Adipocyte (in vitro differentiated cells): ENCODE measurements at regions not wholly inside any gene's neighbourhood (a gene's known extent, or its start where the extent isn't known, plus 50 kb on each side); places are given as distances from the start of the nearest gene placed in this dataset.

ENCODE experiments used
- DNase-seq: peaks from one replicate; pipeline ENCODE4 v3.0.0-alpha.2; 2015; ENCODE audit warnings: low read depth
- H3K27me3 ChIP-seq: replicated peaks from 2 replicates; pipeline ENCODE4 v1.7.0; 2013; ENCODE audit warnings: mild to moderate bottlenecking, low read length, moderate library complexity; ENCODE audit not compliant: control insufficient read depth, insufficient read depth
- H3K36me3 ChIP-seq: 2 replicates; pipeline ENCODE4 v1.7.0; 2013; ENCODE audit warnings: low read length, mild to moderate bottlenecking, moderate library complexity; ENCODE audit not compliant: control insufficient read depth, insufficient read depth, severe bottlenecking
- H3K4me1 ChIP-seq: 2 replicates; pipeline ENCODE4 v1.7.0; 2013; ENCODE audit warnings: mild to moderate bottlenecking, low read length, moderate library complexity; ENCODE audit not compliant: control insufficient read depth, insufficient read depth
- H3K4me3 ChIP-seq: 2 replicates; pipeline ENCODE4 v1.7.0; 2013; ENCODE audit warnings: mild to moderate bottlenecking, low read length, moderate library complexity
- H3K9ac ChIP-seq: 2 replicates; pipeline ENCODE4 v1.7.0; 2013; ENCODE audit warnings: mild to moderate bottlenecking, low read length, moderate library complexity
- H3K9me3 ChIP-seq: 2 replicates; pipeline ENCODE4 v1.7.0; 2013; ENCODE audit warnings: mild to moderate bottlenecking, low read length, moderate library complexity; ENCODE audit not compliant: control insufficient read depth

GRCh38 chr6:6790393-6790792 is 201.9 kb downstream of the LY86 start:
- Histone ChIP-seq H3K4me1 (peaks cover 5% of the 10 kb centered on the region), H3K9ac (no peak overlapping the region), H3K4me3 (no peak overlapping the region), H3K27me3 (no peaks in the 10 kb centered on the region), H3K36me3 (no peaks in the 10 kb centered on the region), H3K9me3 (peaks cover 2% of the 10 kb centered on the region)
- no peak for DNase-seq

DNA sequence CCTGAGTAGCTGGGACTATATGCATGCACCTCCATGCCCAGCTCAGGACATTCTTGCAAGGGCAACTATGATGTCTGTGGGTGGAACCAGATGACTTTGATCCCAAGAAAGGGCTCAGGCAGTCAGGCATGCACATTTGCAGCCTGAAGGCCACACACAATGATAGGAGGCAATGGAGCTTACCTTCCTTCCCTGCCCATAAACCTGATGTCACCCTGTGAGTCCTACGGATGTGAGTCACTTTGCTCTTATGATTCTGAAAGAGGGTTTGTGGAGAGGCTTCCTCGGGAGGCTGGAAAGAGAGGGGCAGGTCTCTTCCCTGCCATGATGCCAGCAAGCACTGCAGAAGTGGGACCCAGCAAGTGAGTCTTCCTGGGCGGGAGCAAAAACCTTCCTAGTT is 202.4 kb downstream of the LY86 start:
- Histone ChIP-seq H3K27me3 (no peaks in the 10 kb centered on the region), H3K4me3 (no peak overlapping the region), H3K4me1 (peaks cover under 1% of the 10 kb centered on the region), H3K9me3 (peaks cover 2% of the 10 kb centered on the region), H3K9ac (no peak overlapping the region), H3K36me3 (no peaks in the 10 kb centered on the region)
- DNase-seq = no peak

DNA sequence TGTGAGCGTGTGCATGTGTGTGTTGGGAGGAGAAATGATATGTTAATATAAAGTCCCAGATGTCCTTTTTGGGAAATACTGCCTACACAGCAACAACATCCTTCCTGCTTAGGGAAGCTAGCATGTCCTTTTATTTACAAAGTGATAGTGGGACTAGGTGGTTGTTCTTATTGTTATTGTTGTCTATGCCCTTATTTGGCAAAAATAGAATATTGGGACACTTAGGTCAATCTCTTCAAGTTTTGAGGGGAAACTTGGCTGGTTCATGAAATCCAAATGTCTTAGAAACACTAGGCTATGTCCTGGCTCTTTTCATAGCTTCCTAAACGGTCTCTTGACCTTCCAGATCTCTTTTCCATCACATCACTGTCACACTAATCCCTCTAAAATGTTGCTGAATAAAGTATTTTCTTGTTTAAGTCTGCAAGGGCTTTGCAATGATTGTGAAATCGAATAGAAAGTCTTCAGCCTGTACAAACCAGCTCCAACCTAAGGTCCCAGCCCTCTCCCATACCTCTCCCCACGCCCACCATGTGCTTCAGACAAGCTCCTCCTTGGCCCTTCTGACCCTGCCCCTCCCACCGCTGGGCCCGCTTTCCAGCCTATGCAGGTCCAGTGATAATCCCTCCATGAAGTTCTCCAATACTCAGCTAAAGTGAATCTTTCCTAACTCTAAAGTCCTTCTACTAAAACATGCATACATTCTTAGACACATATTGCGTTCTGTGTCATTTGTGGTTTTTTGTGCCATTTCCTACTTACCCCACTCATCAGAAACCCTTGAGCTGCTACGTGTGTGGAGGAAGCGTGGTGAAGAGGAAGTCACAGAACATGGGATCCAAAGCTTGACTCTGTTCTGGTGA is 205.1 kb downstream of the LY86 start:
- Histone ChIP-seq H3K9me3 (peaks cover 2% of the 10 kb centered on the region), H3K36me3 (no peaks in the 10 kb centered on the region), H3K4me3 (no peak overlapping the region), H3K9ac (no peak overlapping the region), H3K27me3 (no peaks in the 10 kb centered on the region), H3K4me1 (no peaks in the 10 kb centered on the region)
- DNase-seq = no peak

DNA sequence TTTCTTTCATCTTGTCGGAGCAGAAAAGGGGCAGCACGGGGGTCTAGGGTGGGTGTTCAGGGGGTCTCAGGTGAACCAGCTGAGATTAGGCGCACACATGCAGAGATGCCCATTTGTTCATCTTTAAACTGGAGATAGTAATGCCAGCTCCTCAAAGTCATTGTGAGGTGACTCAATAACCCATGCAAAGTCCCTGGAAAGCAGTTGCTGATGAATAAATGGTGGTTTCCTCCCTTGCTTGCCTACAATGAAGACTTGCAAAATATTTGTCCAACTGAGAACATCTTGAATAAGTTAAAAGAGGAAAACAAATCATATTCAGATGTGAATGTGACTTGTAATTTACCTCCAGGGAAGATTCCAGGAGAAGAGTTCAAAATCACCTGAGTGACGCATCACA is 206.9 kb downstream of the LY86 start:
- Histone ChIP-seq H3K36me3 (no peaks in the 10 kb centered on the region), H3K9ac (no peak overlapping the region), H3K9me3 (peaks cover 2% of the 10 kb centered on the region)

GRCh38 chr6:6796818-6797217 is 208.3 kb downstream of the LY86 start:
- H3K27me3 ChIP-seq = no peaks in the 10 kb centered on the region
- peaks cover 2% of the 10 kb centered on the region for H3K9me3 ChIP-seq
- no peak overlapping the region for H3K4me3 ChIP-seq
- H3K36me3 ChIP-seq = no peaks in the 10 kb centered on the region
- DNase-seq = no peak
- no peaks in the 10 kb centered on the region for H3K4me1 ChIP-seq
- H3K9ac ChIP-seq = no peak overlapping the region

More for the DNA sequence above, 206.9 kb downstream of the LY86 start:
- Histone ChIP-seq H3K4me3 (no peak overlapping the region), H3K27me3 (no peaks in the 10 kb centered on the region), H3K4me1 (no peaks in the 10 kb centered on the region)
- DNase-seq = no peak

GRCh38 chr6:6798448-6798860 is 209.9 kb downstream of the LY86 start:
- no peak for DNase-seq
- Histone ChIP-seq H3K9me3 (peaks cover 2% of the 10 kb centered on the region), H3K36me3 (no peaks in the 10 kb centered on the region), H3K9ac (no peak overlapping the region), H3K4me3 (no peak overlapping the region), H3K4me1 (no peaks in the 10 kb centered on the region), H3K27me3 (peaks cover 6% of the 10 kb centered on the region)

- no peak overlapping the region for H3K9ac ChIP-seq
- no peak overlapping the region for H3K4me3 ChIP-seq
- peaks cover 8% of the 10 kb centered on the region for H3K9me3 ChIP-seq
- no peaks in the 10 kb centered on the region for H3K36me3 ChIP-seq
- no peak for DNase-seq
- H3K4me1 ChIP-seq = no peaks in the 10 kb centered on the region
- H3K27me3 ChIP-seq = peaks cover 8% of the 10 kb centered on the region
These were observed 212.4 kb downstream of the LY86 start for GRCh38 chr6:6801005-6801335.

GRCh38 chr6:6801635-6802218 is 213.2 kb downstream of the LY86 start:
- DNase-seq = no peak
- Histone ChIP-seq H3K4me1 (no peaks in the 10 kb centered on the region), H3K27me3 (peaks cover 8% of the 10 kb centered on the region), H3K36me3 (no peaks in the 10 kb centered on the region), H3K4me3 (no peak overlapping the region), H3K9ac (no peak overlapping the region), H3K9me3 (peaks cover 8% of the 10 kb centered on the region)

- DNase-seq = no peak
- peaks cover 8% of the 10 kb centered on the region for H3K9me3 ChIP-seq
- peaks cover 3% of the 10 kb centered on the region for H3K4me1 ChIP-seq
- H3K9ac ChIP-seq = no peak overlapping the region
- H3K4me3 ChIP-seq = no peak overlapping the region
- peaks cover 8% of the 10 kb centered on the region for H3K27me3 ChIP-seq
- H3K36me3 ChIP-seq = no peaks in the 10 kb centered on the region
These were observed 214.9 kb downstream of the LY86 start for GRCh38 chr6:6803180-6803977.

GRCh38 chr6:6804843-6805615 is 216.5 kb downstream of the LY86 start:
- Histone ChIP-seq H3K36me3 (no peaks in the 10 kb centered on the region), H3K4me1 (peaks cover 13% of the 10 kb centered on the region), H3K9me3 (peaks cover 8% of the 10 kb centered on the region), H3K4me3 (no peak overlapping the region), H3K9ac (no peak overlapping the region), H3K27me3 (peaks cover 8% of the 10 kb centered on the region)
- DNase-seq = no peak
